ENCODE measurements at regions not wholly inside any gene's neighbourhood (a gene's known extent, or its start where the extent isn't known, plus 50 kb on each side); places are given as distances from the start of the nearest gene placed in this dataset.
"Not testable (repeated sequence)": the region's sequence is repeated elsewhere in the genome, so short reads cannot be mapped to it uniquely, and the experiment has no call there.

DNA sequence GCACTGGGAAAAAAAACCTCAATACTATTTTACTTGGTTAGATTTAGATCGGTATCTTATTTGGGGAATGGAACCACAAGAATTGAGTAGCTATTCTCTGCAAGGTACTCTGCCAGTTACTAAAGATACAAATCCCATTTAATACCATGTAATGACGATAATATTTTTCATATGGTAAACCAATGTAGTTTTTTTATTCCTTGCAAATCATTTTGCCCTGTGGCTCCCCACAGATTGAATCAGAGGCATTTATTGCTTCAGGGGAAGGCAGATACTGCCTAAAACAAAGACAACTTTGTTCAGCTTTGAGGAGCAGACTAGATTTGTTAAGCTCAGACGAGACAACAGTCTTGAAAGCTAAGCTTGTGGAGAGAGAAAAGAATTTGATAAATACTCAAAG, 226.7 kb upstream of the RUNX1 start:
- H3K27ac ChIP-seq: no peak overlapping the region
- WGBS, 4 donors: 77 to 81% (median 80%) methylated on average over 3 of the region's 3 CpGs
- H3K9me3 ChIP-seq (replicated peaks in 1 of 3): no peaks in the 10 kb centered on the region
- H3K27me3 ChIP-seq: no peaks in the 10 kb centered on the region
- DNase-seq: no peak
- TF ChIP-seq, protein P1, sequence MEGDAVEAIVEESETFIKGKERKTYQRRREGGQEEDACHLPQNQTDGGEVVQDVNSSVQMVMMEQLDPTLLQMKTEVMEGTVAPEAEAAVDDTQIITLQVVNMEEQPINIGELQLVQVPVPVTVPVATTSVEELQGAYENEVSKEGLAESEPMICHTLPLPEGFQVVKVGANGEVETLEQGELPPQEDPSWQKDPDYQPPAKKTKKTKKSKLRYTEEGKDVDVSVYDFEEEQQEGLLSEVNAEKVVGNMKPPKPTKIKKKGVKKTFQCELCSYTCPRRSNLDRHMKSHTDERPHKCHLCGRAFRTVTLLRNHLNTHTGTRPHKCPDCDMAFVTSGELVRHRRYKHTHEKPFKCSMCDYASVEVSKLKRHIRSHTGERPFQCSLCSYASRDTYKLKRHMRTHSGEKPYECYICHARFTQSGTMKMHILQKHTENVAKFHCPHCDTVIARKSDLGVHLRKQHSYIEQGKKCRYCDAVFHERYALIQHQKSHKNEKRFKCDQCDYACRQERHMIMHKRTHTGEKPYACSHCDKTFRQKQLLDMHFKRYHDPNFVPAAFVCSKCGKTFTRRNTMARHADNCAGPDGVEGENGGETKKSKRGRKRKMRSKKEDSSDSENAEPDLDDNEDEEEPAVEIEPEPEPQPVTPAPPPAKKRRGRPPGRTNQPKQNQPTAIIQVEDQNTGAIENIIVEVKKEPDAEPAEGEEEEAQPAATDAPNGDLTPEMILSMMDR (IDR thresholded peaks at IDR 0.05): no peak
- no peak for TF ChIP-seq POLR2A (IDR thresholded peaks at IDR 0.05)
- H3K4me1 ChIP-seq (replicated peaks in 1 of 2): no peaks in the 10 kb centered on the region
- H3K36me3 ChIP-seq (replicated peaks in 1 of 2): no peaks in the 10 kb centered on the region
- H3K4me3 ChIP-seq: no peak overlapping the region
- intact Hi-C loops (cut with DNase I): no loop called here

DNA sequence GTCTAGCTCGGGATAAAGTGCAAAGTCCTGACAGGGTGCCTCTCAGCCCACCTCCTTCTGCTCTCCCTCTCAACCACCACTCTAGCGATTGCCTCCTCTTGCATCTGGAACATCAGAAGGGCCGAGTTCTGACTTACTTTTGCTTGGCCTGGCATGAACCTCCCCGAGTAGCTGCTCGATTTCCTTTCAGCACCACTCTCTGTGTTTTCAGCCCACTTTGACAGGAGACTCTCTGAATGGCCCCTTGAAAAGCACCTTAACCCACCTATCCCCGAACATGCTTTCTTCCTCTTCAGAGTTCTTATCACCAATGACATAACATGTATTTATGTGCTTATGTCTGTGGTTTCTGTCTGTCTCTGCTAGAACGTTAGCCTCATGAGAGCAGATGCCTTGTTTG, 225.8 kb upstream of the RUNX1 start:
- DNase-seq: no peak
- 67 to 85% (median 81%) methylated on average over 7 of the region's 7 CpGs for WGBS, 4 donors
- intact Hi-C loops (cut with DNase I): no loop called here
- TF ChIP-seq, protein P1 (IDR thresholded peaks at IDR 0.05): no peak
- TF ChIP-seq POLR2A (IDR thresholded peaks at IDR 0.05): no peak
- no peaks in the 10 kb centered on the region for H3K36me3 ChIP-seq (replicated peaks in 1 of 2)
- no peaks in the 10 kb centered on the region for H3K27me3 ChIP-seq
- no peak overlapping the region for H3K27ac ChIP-seq
- no peak overlapping the region for H3K4me3 ChIP-seq
- H3K9me3 ChIP-seq (replicated peaks in 1 of 3): no peaks in the 10 kb centered on the region
- no peaks in the 10 kb centered on the region for H3K4me1 ChIP-seq (replicated peaks in 1 of 2)

DNA sequence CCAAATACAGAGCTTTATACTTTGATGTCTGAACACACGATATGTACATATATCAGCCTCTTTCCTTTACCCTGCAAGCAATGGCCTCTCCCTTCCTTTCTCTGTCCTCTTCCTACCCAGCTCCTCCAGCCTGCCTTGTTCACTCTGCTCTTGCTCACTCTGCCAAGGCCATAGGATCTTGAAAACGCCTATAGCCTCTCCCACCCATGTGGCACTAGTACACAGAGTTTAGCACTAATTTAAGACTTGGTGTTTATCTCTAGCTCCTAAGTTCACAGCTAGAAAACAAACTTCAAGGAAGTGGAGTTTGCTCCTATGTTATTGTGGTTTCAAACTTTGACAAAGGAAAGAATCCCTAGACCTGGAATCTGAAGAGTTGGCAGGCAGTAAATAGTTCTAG, 225.0 kb upstream of the RUNX1 start:
- no peak for DNase-seq
- Histone ChIP-seq H3K27me3 (no peaks in the 10 kb centered on the region), H3K4me1 (replicated peaks in 1 of 2) (no peaks in the 10 kb centered on the region), H3K27ac (no peak overlapping the region), H3K36me3 (replicated peaks in 1 of 2) (no peaks in the 10 kb centered on the region), H3K9me3 (replicated peaks in 1 of 3) (no peaks in the 10 kb centered on the region), H3K4me3 (no peak overlapping the region)
- TF ChIP-seq, protein P1 (IDR thresholded peaks at IDR 0.05): no peak
- TF ChIP-seq POLR2A (IDR thresholded peaks at IDR 0.05): no peak
- intact Hi-C loops (cut with DNase I): no loop called here
- WGBS, 4 donors: 63 to 72% (median 68%) methylated on average over 2 of the region's 2 CpGs

DNA sequence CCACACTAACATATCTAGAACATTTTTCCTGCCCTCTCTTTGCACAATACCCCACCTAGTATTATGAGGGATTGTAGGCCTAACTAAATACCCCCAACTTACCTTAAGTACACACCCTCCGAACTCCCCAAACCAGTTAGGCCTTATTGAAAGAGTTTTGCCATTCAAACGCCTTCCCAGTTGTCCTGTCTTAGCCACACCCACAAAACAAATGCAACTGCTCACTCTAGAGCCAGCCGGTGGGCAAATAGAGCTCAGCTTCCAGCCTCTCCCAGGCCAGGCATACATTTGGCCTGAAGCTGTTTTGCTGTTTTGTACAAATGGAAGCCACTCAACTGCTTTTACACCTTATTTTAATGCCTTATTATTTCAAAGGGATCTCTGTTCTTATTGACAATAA, 224.2 kb upstream of the RUNX1 start:
- Histone ChIP-seq H3K36me3 (replicated peaks in 1 of 2) (no peaks in the 10 kb centered on the region), H3K4me1 (replicated peaks in 1 of 2) (no peaks in the 10 kb centered on the region), H3K27ac (no peak overlapping the region), H3K9me3 (replicated peaks in 1 of 3) (no peaks in the 10 kb centered on the region), H3K4me3 (no peak overlapping the region), H3K27me3 (no peaks in the 10 kb centered on the region)
- intact Hi-C loops (cut with DNase I): no loop called here
- no peak for TF ChIP-seq POLR2A (IDR thresholded peaks at IDR 0.05)
- TF ChIP-seq, protein P1 (IDR thresholded peaks at IDR 0.05): no peak
- no peak for DNase-seq
- WGBS, 4 donors: 75 to 80% (median 76%) methylated on average over 3 of the region's 3 CpGs

DNA sequence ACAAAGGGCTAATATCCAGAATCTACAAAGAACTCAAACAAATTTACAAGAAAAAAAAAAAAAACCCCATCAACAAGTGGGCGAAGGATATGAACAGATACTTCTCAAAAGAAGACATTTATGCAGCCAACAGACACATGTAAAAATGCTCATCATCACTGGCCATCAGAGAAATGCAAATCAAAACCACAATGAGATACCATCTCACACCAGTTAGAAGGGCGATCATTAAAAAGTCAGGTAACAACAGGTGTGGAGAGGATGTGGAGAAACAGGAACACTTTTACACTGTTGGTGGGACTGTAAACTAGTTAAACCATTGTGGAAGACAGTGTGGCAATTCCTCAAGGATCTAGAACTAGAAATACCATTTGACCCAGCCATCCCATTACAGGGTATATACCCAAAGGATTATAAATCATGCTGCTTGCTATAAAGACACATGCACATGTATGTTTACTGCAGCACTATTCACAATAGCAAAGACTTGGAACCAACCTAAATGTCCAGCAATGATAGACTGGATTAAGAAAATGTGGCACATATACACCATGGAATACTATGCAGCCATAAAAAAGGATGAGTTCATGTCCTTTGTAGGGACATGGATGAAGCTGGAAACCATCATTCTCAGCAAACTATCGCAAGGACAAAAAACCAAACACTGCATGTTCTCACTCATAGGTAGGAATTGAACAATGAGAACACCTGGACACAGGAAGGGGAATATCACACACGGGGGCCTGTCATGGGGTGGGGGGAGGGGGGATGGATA, 222.4 kb upstream of the RUNX1 start:
- 92 to 95% (median 93%) methylated on average over 3 to 4 of the region's 4 CpGs for WGBS, 4 donors
- H3K27me3 ChIP-seq; H3K4me3 ChIP-seq; H3K36me3 ChIP-seq (replicated peaks in 1 of 2); H3K27ac ChIP-seq; H3K9me3 ChIP-seq (replicated peaks in 1 of 3); DNase-seq; H3K4me1 ChIP-seq (replicated peaks in 1 of 2); intact Hi-C loops (cut with DNase I): not testable (repeated sequence)

Data from adrenal gland (tissue), 9 donors.